IPS DF 19.7 (cell line): ENCODE measurements at regions not wholly inside any gene's neighbourhood (a gene's known extent, or its start where the extent isn't known, plus 50 kb on each side); places are given as distances from the start of the nearest gene placed in this dataset.
A peak's percentile ranks its signal among the peaks of the same experiment; 100 is the strongest.
"Not testable (repeated sequence)": the region's sequence is repeated elsewhere in the genome, so short reads cannot be mapped to it uniquely, and the experiment has no call there.

Experiments
- DNase-seq: peaks from one replicate; pipeline ENCODE4 v3.0.0-alpha.2; 2013; ENCODE audit warnings: low read depth, low spot score

- DNase-seq = no peak
Measured at GRCh38 chr18:14961991-14962390, 214.0 kb downstream of the ANKRD30B start.

GRCh38 chr18:14962626-14963025 is 214.7 kb downstream of the ANKRD30B start:
- no peak for DNase-seq

GRCh38 chr18:14963246-14963645 is 215.3 kb downstream of the ANKRD30B start:
- no peak for DNase-seq

GRCh38 chr18:14964002-14964401 is 216.0 kb downstream of the ANKRD30B start:
- no peak for DNase-seq

- DNase-seq = no peak
Measured at GRCh38 chr18:14964406-14964805, 216.4 kb downstream of the ANKRD30B start.

- not testable (repeated sequence) for DNase-seq
Measured at GRCh38 chr18:14964976-14965375, 217.0 kb downstream of the ANKRD30B start.

GRCh38 chr18:14965553-14965952 is 217.6 kb downstream of the ANKRD30B start:
- no peak for DNase-seq

GRCh38 chr18:14967246-14967645 is 219.3 kb downstream of the ANKRD30B start:
- not testable (repeated sequence) for DNase-seq

GRCh38 chr18:14969500-14969899 is 221.5 kb downstream of the ANKRD30B start:
- DNase-seq = no peak

- DNase-seq = no peak
Measured at GRCh38 chr18:14970027-14970426, 222.1 kb downstream of the ANKRD30B start.

GRCh38 chr18:14971461-14972185 is 223.7 kb downstream of the ANKRD30B start:
- no peak for DNase-seq

- DNase-seq = not testable (repeated sequence)
Measured at GRCh38 chr18:14973421-14973820, 225.4 kb downstream of the ANKRD30B start.

- DNase-seq = no peak
Measured at GRCh38 chr18:14974088-14974487, 226.1 kb downstream of the ANKRD30B start.

- no peak for DNase-seq
Measured at GRCh38 chr18:14974576-14974975, 226.6 kb downstream of the ANKRD30B start.

- DNase-seq = no peak
Measured at GRCh38 chr18:14975431-14975830, 227.5 kb downstream of the ANKRD30B start.

- DNase-seq = no peak
Measured at GRCh38 chr18:14976736-14977430, 228.9 kb downstream of the ANKRD30B start.

GRCh38 chr18:14978191-14978590 is 230.2 kb downstream of the ANKRD30B start:
- no peak for DNase-seq

GRCh38 chr18:14978962-14979535 is 231.1 kb downstream of the ANKRD30B start:
- peak; percentile 54 for DNase-seq

- no peak for DNase-seq
Measured at GRCh38 chr18:14979875-14980274, 231.9 kb downstream of the ANKRD30B start.

- not testable (repeated sequence) for DNase-seq
Measured at GRCh38 chr18:14984531-14984930, 236.6 kb downstream of the ANKRD30B start.

GRCh38 chr18:14985291-14986013 is 237.5 kb downstream of the ANKRD30B start:
- DNase-seq = not testable (repeated sequence)

GRCh38 chr18:14987377-14987776 is 239.4 kb downstream of the ANKRD30B start:
- DNase-seq = not testable (repeated sequence)
